ENCODE measurements at regions not wholly inside any gene's neighbourhood (a gene's known extent, or its start where the extent isn't known, plus 50 kb on each side); places are given as distances from the start of the nearest gene placed in this dataset.
"Not testable (repeated sequence)": the region's sequence is repeated elsewhere in the genome, so short reads cannot be mapped to it uniquely, and the experiment has no call there.

DNA sequence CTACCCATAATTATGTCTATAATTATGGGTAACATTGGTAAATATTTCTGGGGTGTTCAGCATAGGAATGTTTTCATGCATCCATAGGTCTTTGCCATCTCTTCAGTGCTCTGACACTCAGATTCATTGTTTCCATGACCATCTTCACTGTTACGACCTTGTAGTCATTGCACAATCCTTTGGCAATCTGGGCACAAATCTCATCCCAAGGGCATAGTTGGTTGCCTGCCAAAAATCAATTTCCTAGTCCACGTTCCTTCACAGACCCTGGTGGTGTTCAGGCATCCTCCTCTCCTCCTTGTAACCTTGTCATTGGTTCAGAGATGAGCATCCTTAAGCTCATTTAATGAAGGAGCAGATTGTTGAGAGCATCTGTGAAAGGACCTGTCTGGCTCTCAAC lies 1400.7 kb downstream of the CDH12 start:
- intact Hi-C loops (cut with DNase I; ENCODE audit: low total_unique reads), result no loop called here
- TF ChIP-seq, protein P1, sequence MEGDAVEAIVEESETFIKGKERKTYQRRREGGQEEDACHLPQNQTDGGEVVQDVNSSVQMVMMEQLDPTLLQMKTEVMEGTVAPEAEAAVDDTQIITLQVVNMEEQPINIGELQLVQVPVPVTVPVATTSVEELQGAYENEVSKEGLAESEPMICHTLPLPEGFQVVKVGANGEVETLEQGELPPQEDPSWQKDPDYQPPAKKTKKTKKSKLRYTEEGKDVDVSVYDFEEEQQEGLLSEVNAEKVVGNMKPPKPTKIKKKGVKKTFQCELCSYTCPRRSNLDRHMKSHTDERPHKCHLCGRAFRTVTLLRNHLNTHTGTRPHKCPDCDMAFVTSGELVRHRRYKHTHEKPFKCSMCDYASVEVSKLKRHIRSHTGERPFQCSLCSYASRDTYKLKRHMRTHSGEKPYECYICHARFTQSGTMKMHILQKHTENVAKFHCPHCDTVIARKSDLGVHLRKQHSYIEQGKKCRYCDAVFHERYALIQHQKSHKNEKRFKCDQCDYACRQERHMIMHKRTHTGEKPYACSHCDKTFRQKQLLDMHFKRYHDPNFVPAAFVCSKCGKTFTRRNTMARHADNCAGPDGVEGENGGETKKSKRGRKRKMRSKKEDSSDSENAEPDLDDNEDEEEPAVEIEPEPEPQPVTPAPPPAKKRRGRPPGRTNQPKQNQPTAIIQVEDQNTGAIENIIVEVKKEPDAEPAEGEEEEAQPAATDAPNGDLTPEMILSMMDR (IDR thresholded peaks at IDR 0.05), result no peak
- TF ChIP-seq EP300 (IDR thresholded peaks at IDR 0.05), result no peak
- no peak for TF ChIP-seq POLR2AphosphoS5 (IDR thresholded peaks at IDR 0.05)
- no peak for TF ChIP-seq POLR2A (IDR thresholded peaks at IDR 0.05)

DNA sequence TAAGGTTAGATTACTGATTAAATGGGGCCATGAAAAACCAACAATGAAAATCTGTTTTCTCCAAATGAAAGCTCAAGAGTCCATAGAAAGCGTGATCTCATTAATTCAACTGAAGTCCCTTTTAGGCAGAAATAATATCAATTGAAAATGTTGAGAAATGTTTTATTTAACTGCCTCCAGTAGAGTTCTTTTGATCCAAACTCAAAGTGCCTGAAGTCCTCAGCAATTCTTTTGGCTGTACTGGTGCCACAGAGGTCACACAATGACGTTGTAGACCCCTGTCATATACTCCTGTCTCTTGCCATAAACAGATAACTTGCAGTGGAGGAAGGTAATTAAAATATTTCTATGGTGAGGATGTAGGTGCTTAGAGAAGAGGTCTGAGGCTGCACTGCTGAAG lies 1420.5 kb downstream of the CDH12 start:
- DNase-seq, result no peak
- Histone ChIP-seq H3K9me3 (no peaks in the 10 kb centered on the region), H3K27me3 (no peaks in the 10 kb centered on the region), H3K4me3 (no peak overlapping the region), H3K27ac (no peak overlapping the region), H3K36me3 (no peaks in the 10 kb centered on the region), H3K4me1 (no peaks in the 10 kb centered on the region)
- no peak for TF ChIP-seq POLR2AphosphoS5 (IDR thresholded peaks at IDR 0.05)
- no peak for TF ChIP-seq POLR2A (IDR thresholded peaks at IDR 0.05)
- TF ChIP-seq, protein P1 (IDR thresholded peaks at IDR 0.05), result no peak
- no peak for TF ChIP-seq EP300 (IDR thresholded peaks at IDR 0.05)
- intact Hi-C loops (cut with DNase I; ENCODE audit: low total_unique reads), result no loop called here
- WGBS, 5 donors, result 21 to 45% (median 37%) methylated on average over 2 of the region's 2 CpGs

More for the DNA sequence above, 1400.7 kb downstream of the CDH12 start:
- Histone ChIP-seq H3K36me3 (no peaks in the 10 kb centered on the region), H3K4me1 (no peaks in the 10 kb centered on the region), H3K4me3 (no peak overlapping the region), H3K27me3 (no peaks in the 10 kb centered on the region), H3K9me3 (no peaks in the 10 kb centered on the region), H3K27ac (no peak overlapping the region)
- no peak for DNase-seq
- WGBS, 5 donors, result 41 to 60% (median 53%) methylated on average over 2 of the region's 2 CpGs

DNA sequence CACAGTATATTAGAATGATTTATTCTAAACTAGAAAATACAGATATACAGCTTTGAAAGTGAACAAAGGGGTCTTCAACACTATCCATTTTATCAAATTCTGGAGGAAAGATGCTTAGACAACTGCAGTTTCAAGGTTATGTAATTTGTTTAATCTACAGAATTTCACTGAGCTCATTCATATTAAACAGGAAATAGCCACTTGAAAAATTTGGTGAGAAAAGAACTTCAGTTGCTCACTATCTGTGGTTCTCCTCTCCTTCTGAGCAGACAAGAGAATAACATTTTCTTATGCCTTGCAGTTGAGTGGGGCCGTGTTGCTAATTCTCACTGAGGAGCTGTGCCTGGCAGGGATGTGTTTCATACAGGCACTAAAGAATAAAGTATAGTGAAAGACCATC lies 1428.2 kb downstream of the CDH12 start:
- no peak for DNase-seq
- Histone ChIP-seq H3K4me1 (no peaks in the 10 kb centered on the region), H3K27ac (no peak overlapping the region), H3K36me3 (no peaks in the 10 kb centered on the region), H3K27me3 (no peaks in the 10 kb centered on the region), H3K4me3 (no peak overlapping the region), H3K9me3 (no peaks in the 10 kb centered on the region)
- intact Hi-C loops (cut with DNase I; ENCODE audit: low total_unique reads), result no loop called here
- TF ChIP-seq, protein P1 (IDR thresholded peaks at IDR 0.05), result no peak
- WGBS, 5 donors, result 50 to 78% (median 56%) methylated on average over 1 of the region's 1 CpG

DNA sequence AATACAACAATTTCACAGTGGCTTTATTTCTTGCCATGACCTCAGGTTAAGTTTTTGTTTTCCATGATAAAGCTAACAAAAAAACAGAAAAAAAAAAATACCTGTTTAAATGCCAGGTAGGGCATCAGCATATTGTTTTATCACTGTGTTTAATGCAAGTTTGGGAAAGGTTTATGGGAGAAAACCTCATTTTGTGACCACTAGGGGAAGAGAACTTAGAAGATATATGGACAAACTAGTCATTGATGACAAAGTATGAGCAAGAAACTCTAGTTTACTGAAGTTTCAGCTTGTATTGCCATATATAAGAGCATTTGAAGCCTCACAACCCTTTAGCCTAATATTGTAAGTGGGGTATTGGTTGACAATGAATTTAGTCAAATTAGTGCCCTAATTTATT lies 1431.4 kb upstream of the CDH18 start:
- Histone ChIP-seq H3K4me3 (no peak overlapping the region), H3K4me1 (no peaks in the 10 kb centered on the region), H3K36me3 (no peaks in the 10 kb centered on the region), H3K27me3 (no peaks in the 10 kb centered on the region), H3K9me3 (no peaks in the 10 kb centered on the region), H3K27ac (no peak overlapping the region)
- DNase-seq, result no peak
- intact Hi-C loops (cut with DNase I; ENCODE audit: low total_unique reads), result no loop called here
- TF ChIP-seq POLR2AphosphoS5 (IDR thresholded peaks at IDR 0.05) (no peak), POLR2A (IDR thresholded peaks at IDR 0.05) (no peak), EP300 (IDR thresholded peaks at IDR 0.05) (no peak)
- TF ChIP-seq, protein P1 (IDR thresholded peaks at IDR 0.05), result no peak

DNA sequence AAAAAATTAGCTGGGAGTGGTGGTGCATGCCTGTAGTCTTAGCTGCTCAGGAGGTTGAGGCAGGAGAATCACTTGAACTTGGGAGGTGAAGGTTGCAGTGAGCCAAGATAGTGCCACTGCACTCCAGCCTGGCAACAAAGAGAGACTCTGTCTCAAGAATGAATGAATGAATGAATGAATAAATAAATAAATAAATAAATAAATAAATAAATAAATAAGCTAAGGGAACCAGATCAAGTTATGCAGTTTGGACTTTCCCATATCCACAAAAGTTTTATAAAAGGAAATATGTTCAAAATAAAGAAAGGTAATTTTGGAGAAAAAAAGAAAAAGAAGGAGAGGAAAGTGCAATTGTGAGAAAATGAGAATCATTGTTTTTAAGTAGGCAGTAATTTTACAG lies 1414.1 kb upstream of the CDH18 start:
- intact Hi-C loops (cut with DNase I; ENCODE audit: low total_unique reads), result not testable (repeated sequence)

More for the DNA sequence above, 1414.1 kb upstream of the CDH18 start:
- not testable (repeated sequence) for H3K27me3 ChIP-seq, H3K27ac ChIP-seq, H3K9me3 ChIP-seq, H3K36me3 ChIP-seq, DNase-seq, H3K4me3 ChIP-seq, H3K4me1 ChIP-seq

Measured in stomach (tissue), 8 donors.